ENCODE measurements at regions not wholly inside any gene's neighbourhood (a gene's known extent, or its start where the extent isn't known, plus 50 kb on each side); places are given as distances from the start of the nearest gene placed in this dataset.

DNA sequence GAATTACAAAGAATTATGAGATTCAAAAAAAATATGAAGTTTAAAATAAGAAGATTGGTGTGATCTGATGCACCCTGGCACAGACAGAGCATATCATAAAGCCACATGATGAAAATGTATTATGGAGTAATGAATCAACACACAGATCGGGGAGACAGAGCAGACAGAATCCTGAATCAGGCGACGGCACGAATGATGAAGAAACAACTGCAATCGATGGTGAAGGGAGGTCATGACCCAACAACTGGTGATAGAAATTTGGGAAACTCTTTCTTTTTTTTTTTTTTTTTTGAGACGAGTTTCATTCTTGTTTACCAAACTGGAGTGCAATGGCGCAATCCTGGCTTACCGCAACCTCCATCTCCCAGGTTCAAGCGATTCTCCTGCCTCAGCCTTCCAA lies 1054.0 kb downstream of the TYW1 start:
- TF ChIP-seq EZH2 (IDR thresholded peaks at IDR 0.05; ENCODE audit: insufficient read depth, low read length) = no peak
- TF ChIP-seq CTCF (IDR thresholded peaks at IDR 0.05; ENCODE audit: insufficient read depth, low read depth, low read length) = no peak
- H3K36me3 ChIP-seq (ENCODE audit: insufficient read depth, low read length) = no peaks in the 10 kb centered on the region
- Mint-ChIP-seq H3K36me3 (ENCODE audit: low read depth, unreplicated experiment) (no peaks in the 10 kb centered on the region), H3K4me1 (ENCODE audit: low read depth, unreplicated experiment) (no peaks in the 10 kb centered on the region), H3K27ac (ENCODE audit: unreplicated experiment) (no peak overlapping the region), H3K27me3 (ENCODE audit: low read depth, unreplicated experiment) (no peaks in the 10 kb centered on the region), H3K4me3 (ENCODE audit: unreplicated experiment) (no peak overlapping the region), H3K9me3 (ENCODE audit: unreplicated experiment) (peaks cover 9% of the 10 kb centered on the region)
- no peak overlapping the region for H3K27ac ChIP-seq (ENCODE audit: low read depth, low read length)
- DNase-seq (ENCODE audit: low read depth) = no peak
- H3K9me3 ChIP-seq (ENCODE audit: insufficient read depth, low read depth, low read length) = no peaks in the 10 kb centered on the region
- no peaks in the 10 kb centered on the region for H3K79me2 ChIP-seq (ENCODE audit: insufficient read depth, low read length)
- H3K4me3 ChIP-seq (ENCODE audit: insufficient read depth, low read depth, low read length) = no peak overlapping the region
- H3K4me1 ChIP-seq (ENCODE audit: insufficient read depth, low read length) = no peaks in the 10 kb centered on the region
- H3K4me2 ChIP-seq (ENCODE audit: low read length) = no peak overlapping the region
- no peaks in the 10 kb centered on the region for H3K27me3 ChIP-seq (ENCODE audit: insufficient read depth, low read length)
- H4K20me1 ChIP-seq (ENCODE audit: insufficient read depth, low read length) = no peaks in the 10 kb centered on the region
- FAIRE-seq = no peak
- H3K9ac ChIP-seq (ENCODE audit: low read length) = no peak overlapping the region
- no peak overlapping the region for H2AFZ ChIP-seq (ENCODE audit: low read depth, low read length)

DNA sequence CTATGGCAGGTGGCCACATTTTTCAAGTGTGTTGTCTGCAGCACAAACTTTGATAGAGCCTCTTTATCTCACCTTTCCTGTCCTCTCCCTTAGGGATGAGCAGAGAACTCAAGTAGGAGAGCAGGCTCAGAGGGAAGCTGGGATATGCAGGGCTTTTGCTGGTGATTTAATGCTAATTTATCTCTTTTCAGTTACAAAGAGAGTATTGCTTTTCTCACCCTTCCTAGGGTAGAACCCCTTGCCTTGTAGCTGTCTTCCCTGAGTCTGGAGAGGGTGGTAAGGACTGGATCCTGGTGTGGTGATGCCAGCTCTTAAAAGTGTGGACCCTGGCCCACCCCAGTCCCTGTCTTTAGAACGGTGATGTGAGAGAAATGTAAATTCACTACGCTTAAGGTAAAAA lies 1061.4 kb downstream of the TYW1 start:
- Histone ChIP-seq H3K4me3 (ENCODE audit: insufficient read depth, low read depth, low read length) (no peak overlapping the region), H2AFZ (ENCODE audit: low read depth, low read length) (no peak overlapping the region), H3K4me1 (ENCODE audit: insufficient read depth, low read length) (no peaks in the 10 kb centered on the region), H3K4me2 (ENCODE audit: low read length) (no peak overlapping the region), H3K79me2 (ENCODE audit: insufficient read depth, low read length) (no peaks in the 10 kb centered on the region), H3K9me3 (ENCODE audit: insufficient read depth, low read depth, low read length) (no peaks in the 10 kb centered on the region), H4K20me1 (ENCODE audit: insufficient read depth, low read length) (no peaks in the 10 kb centered on the region), H3K9ac (ENCODE audit: low read length) (no peak overlapping the region), H3K27ac (ENCODE audit: low read depth, low read length) (no peak overlapping the region), H3K27me3 (ENCODE audit: insufficient read depth, low read length) (no peaks in the 10 kb centered on the region), H3K36me3 (ENCODE audit: insufficient read depth, low read length) (no peaks in the 10 kb centered on the region)
- Mint-ChIP-seq H3K36me3 (ENCODE audit: low read depth, unreplicated experiment) (no peaks in the 10 kb centered on the region), H3K27me3 (ENCODE audit: low read depth, unreplicated experiment) (no peaks in the 10 kb centered on the region), H3K9me3 (ENCODE audit: unreplicated experiment) (peaks cover 6% of the 10 kb centered on the region), H3K4me1 (ENCODE audit: low read depth, unreplicated experiment) (no peaks in the 10 kb centered on the region), H3K4me3 (ENCODE audit: unreplicated experiment) (no peak overlapping the region), H3K27ac (ENCODE audit: unreplicated experiment) (no peak overlapping the region)
- no peak for DNase-seq (ENCODE audit: low read depth)
- no peak for FAIRE-seq
- TF ChIP-seq EZH2 (IDR thresholded peaks at IDR 0.05; ENCODE audit: insufficient read depth, low read length) (no peak), CTCF (IDR thresholded peaks at IDR 0.05; ENCODE audit: insufficient read depth, low read depth, low read length) (no peak)

- Mint-ChIP-seq H3K27me3 (ENCODE audit: low read depth, unreplicated experiment) (no peaks in the 10 kb centered on the region), H3K4me1 (ENCODE audit: low read depth, unreplicated experiment) (no peaks in the 10 kb centered on the region), H3K4me3 (ENCODE audit: unreplicated experiment) (no peak overlapping the region), H3K9me3 (ENCODE audit: unreplicated experiment) (peaks cover 4% of the 10 kb centered on the region), H3K27ac (ENCODE audit: unreplicated experiment) (no peak overlapping the region), H3K36me3 (ENCODE audit: low read depth, unreplicated experiment) (no peaks in the 10 kb centered on the region)
- Histone ChIP-seq H3K27me3 (ENCODE audit: insufficient read depth, low read length) (no peaks in the 10 kb centered on the region), H3K9ac (ENCODE audit: low read length) (no peak overlapping the region), H2AFZ (ENCODE audit: low read depth, low read length) (no peak overlapping the region), H3K27ac (ENCODE audit: low read depth, low read length) (no peak overlapping the region), H4K20me1 (ENCODE audit: insufficient read depth, low read length) (no peaks in the 10 kb centered on the region), H3K79me2 (ENCODE audit: insufficient read depth, low read length) (no peaks in the 10 kb centered on the region), H3K4me3 (ENCODE audit: insufficient read depth, low read depth, low read length) (no peak overlapping the region), H3K9me3 (ENCODE audit: insufficient read depth, low read depth, low read length) (no peaks in the 10 kb centered on the region), H3K4me1 (ENCODE audit: insufficient read depth, low read length) (no peaks in the 10 kb centered on the region), H3K4me2 (ENCODE audit: low read length) (no peak overlapping the region), H3K36me3 (ENCODE audit: insufficient read depth, low read length) (no peaks in the 10 kb centered on the region)
- TF ChIP-seq EZH2 (IDR thresholded peaks at IDR 0.05; ENCODE audit: insufficient read depth, low read length) (no peak), CTCF (IDR thresholded peaks at IDR 0.05; ENCODE audit: insufficient read depth, low read depth, low read length) (peak; percentile 12)
- DNase-seq (ENCODE audit: low read depth) (no peak), FAIRE-seq (no peak)
Measured at GRCh38 chr7:68063171-68063570, 1066.5 kb downstream of the TYW1 start.

Data from astrocyte (in vitro differentiated cells and primary cell).